Suprapubic skin (tissue), 4 donors: ENCODE measurements at regions not wholly inside any gene's neighbourhood (a gene's known extent, or its start where the extent isn't known, plus 50 kb on each side); places are given as distances from the start of the nearest gene placed in this dataset.
"Not testable (repeated sequence)": the region's sequence is repeated elsewhere in the genome, so short reads cannot be mapped to it uniquely, and the experiment has no call there.

Experiments used
- DNase-seq, 2 donors: peaks; one replicate each; pipeline ENCODE4 v3.0.0-alpha.2; 2019; ENCODE audit warnings: low spot score in 2 of 2
- H3K27ac ChIP-seq: fragments of 200-600 bp; sonication (generic); one replicate; pipeline ENCODE4 v1.5.1; 2019
- H3K27me3 ChIP-seq: fragments of 200-600 bp; sonication (generic); one replicate; pipeline ENCODE4 v1.5.1; 2019
- H3K36me3 ChIP-seq: fragments of 200-600 bp; sonication (generic); one replicate; pipeline ENCODE4 v1.5.1; 2019
- H3K4me1 ChIP-seq: fragments of 200-600 bp; sonication (generic); one replicate; pipeline ENCODE4 v1.5.1; 2019
- H3K4me3 ChIP-seq: fragments of 200-600 bp; sonication (generic); one replicate; pipeline ENCODE4 v1.5.1; 2019; ENCODE audit warnings: mild to moderate bottlenecking
- H3K9me3 ChIP-seq: fragments of 200-600 bp; sonication (generic); one replicate; pipeline ENCODE4 v1.5.1; 2019
- CTCF ChIP-seq, 2 donors: fragments of 200-600 bp in 1 of 2; fragments of 450-650 bp in 1 of 2; sonication (generic) in 1 of 2; IDR thresholded peaks; one replicate each; pipeline ENCODE4 v1.5.1; 2016 to 2019; ENCODE audit warnings: antibody characterized with exemption in 2 of 2, mild to moderate bottlenecking in 1 of 2, moderate library complexity in 1 of 2
- EP300 ChIP-seq: sonication (generic); formaldehyde crosslinking; IDR thresholded peaks from one replicate; pipeline ENCODE4 v1.6.1; 2017; ENCODE audit warnings: antibody characterized with exemption
- POLR2A ChIP-seq, 2 donors: fragments of 450-650 bp; IDR thresholded peaks; one replicate each; pipeline ENCODE4 v1.6.1; 2017; ENCODE audit warnings: antibody characterized with exemption in 2 of 2, mild to moderate bottlenecking in 2 of 2, moderate library complexity in 2 of 2
- POLR2AphosphoS5 ChIP-seq, 3 donors: sonication (generic); formaldehyde crosslinking; IDR thresholded peaks; one replicate each; pipeline ENCODE4 v1.6.1; 2017; ENCODE audit warnings: antibody characterized with exemption in 3 of 3
- WGBS: methylation state at CpG from one replicate; pipeline ENCODE4 v1.1.5; 2018; 5-methylcytosine and 5-hydroxymethylcytosine counted together

- peak in 1 of 2 donors; percentile 23 for DNase-seq
- no peak overlapping the region for H3K4me3 ChIP-seq
- H3K27ac ChIP-seq = no peak overlapping the region
- no peaks in the 10 kb centered on the region for H3K9me3 ChIP-seq
- H3K4me1 ChIP-seq = no peaks in the 10 kb centered on the region
- TF ChIP-seq EP300 (no peak), POLR2A (IDR thresholded peaks at IDR 0.05) (no peak), CTCF (IDR thresholded peaks at IDR 0.05) (no peak), POLR2AphosphoS5 (IDR thresholded peaks at IDR 0.05) (no peak)
- no peaks in the 10 kb centered on the region for H3K36me3 ChIP-seq
- whole genome bisulfite sequencing = 82% methylated on average over 5 of the region's 5 CpGs
- peaks cover 11% of the 10 kb centered on the region for H3K27me3 ChIP-seq
These were observed 174.0 kb upstream of the WSCD1 start for GRCh38 chr17:5896215-5896614.

GRCh38 chr17:5897275-5897911 lies 172.8 kb upstream of the WSCD1 start:
- no peak overlapping the region for H3K4me3 ChIP-seq
- peak in 1 of 2 donors; percentile 43 for DNase-seq
- H3K27me3 ChIP-seq = peaks cover 21% of the 10 kb centered on the region
- H3K9me3 ChIP-seq = no peaks in the 10 kb centered on the region
- TF ChIP-seq POLR2AphosphoS5 (IDR thresholded peaks at IDR 0.05) = no peak
- no peak for TF ChIP-seq EP300
- H3K36me3 ChIP-seq = no peaks in the 10 kb centered on the region
- no peaks in the 10 kb centered on the region for H3K4me1 ChIP-seq
- H3K27ac ChIP-seq = no peak overlapping the region
- 16% methylated on average over 6 of the region's 14 CpGs for WGBS

- peak in 1 of 2 donors; percentile 54 for DNase-seq
These were observed 172.2 kb upstream of the WSCD1 start for GRCh38 chr17:5897981-5898380.

GRCh38 chr17:5898406-5898805 lies 171.8 kb upstream of the WSCD1 start:
- 92% methylated on average over 8 of the region's 8 CpGs for WGBS
- H3K27ac ChIP-seq = no peak overlapping the region
- TF ChIP-seq POLR2A (IDR thresholded peaks at IDR 0.05) = no peak
- no peak for TF ChIP-seq CTCF (IDR thresholded peaks at IDR 0.05)
- TF ChIP-seq POLR2AphosphoS5 (IDR thresholded peaks at IDR 0.05) = no peak
- TF ChIP-seq EP300 = no peak

More at GRCh38 chr17:5897981-5898380, 172.2 kb upstream of the WSCD1 start:
- H3K27ac ChIP-seq, H3K36me3 ChIP-seq, H3K4me1 ChIP-seq, H3K4me3 ChIP-seq, H3K9me3 ChIP-seq: not testable (repeated sequence)
- H3K27me3 ChIP-seq = peaks cover 23% of the 10 kb centered on the region
- WGBS = 82% methylated on average over 8 of the region's 8 CpGs

GRCh38 chr17:5899496-5900195 lies 170.5 kb upstream of the WSCD1 start:
- H3K4me3 ChIP-seq = no peak overlapping the region
- no peak overlapping the region for H3K27ac ChIP-seq
- no peaks in the 10 kb centered on the region for H3K4me1 ChIP-seq
- TF ChIP-seq EP300 (no peak), CTCF (IDR thresholded peaks at IDR 0.05) (no peak), POLR2A (IDR thresholded peaks at IDR 0.05) (no peak), POLR2AphosphoS5 (IDR thresholded peaks at IDR 0.05) (no peak)
- 90% methylated on average over 9 of the region's 12 CpGs for WGBS
- peak in 1 of 2 donors; percentile 74 for DNase-seq
- peaks cover 6% of the 10 kb centered on the region for H3K9me3 ChIP-seq
- H3K27me3 ChIP-seq = peaks cover 23% of the 10 kb centered on the region
- no peaks in the 10 kb centered on the region for H3K36me3 ChIP-seq

More at GRCh38 chr17:5898406-5898805, 171.8 kb upstream of the WSCD1 start:
- Histone ChIP-seq H3K27me3 (peaks cover 23% of the 10 kb centered on the region), H3K4me3 (no peak overlapping the region), H3K4me1 (no peaks in the 10 kb centered on the region), H3K9me3 (no peaks in the 10 kb centered on the region), H3K36me3 (no peaks in the 10 kb centered on the region)
- DNase-seq = no peak

- H3K9me3 ChIP-seq = peaks cover 6% of the 10 kb centered on the region
- H3K4me3 ChIP-seq = no peak overlapping the region
- 59% methylated on average over 5 of the region's 6 CpGs for WGBS
- TF ChIP-seq CTCF (IDR thresholded peaks at IDR 0.05) (no peak), EP300 (no peak), POLR2A (IDR thresholded peaks at IDR 0.05) (no peak), POLR2AphosphoS5 (IDR thresholded peaks at IDR 0.05) (no peak)
- DNase-seq = peak in 1 of 2 donors; percentile 54
- no peaks in the 10 kb centered on the region for H3K4me1 ChIP-seq
- no peak overlapping the region for H3K27ac ChIP-seq
- H3K27me3 ChIP-seq = peaks cover 15% of the 10 kb centered on the region
- H3K36me3 ChIP-seq = no peaks in the 10 kb centered on the region
These were observed 168.4 kb upstream of the WSCD1 start for GRCh38 chr17:5901731-5902130.
